GM10248 (cell line): ENCODE measurements at regions not wholly inside any gene's neighbourhood (a gene's known extent, or its start where the extent isn't known, plus 50 kb on each side); places are given as distances from the start of the nearest gene placed in this dataset.

Source experiments
- CTCF ChIA-PET: fragments of 300-600 bp; sonication (Branson Sonifier 250); formaldehyde crosslinking; extraction: SDS; loops from one replicate; lab custom pipeline; 2021; ENCODE audit warnings: antibody characterized with exemption; lab: Yijun Ruan, JAX
- POLR2A ChIA-PET: fragments of 350-650 bp; sonication (Branson Sonifier 250); formaldehyde crosslinking; extraction: SDS; loops from one replicate; lab custom pipeline; 2020; ENCODE audit warnings: antibody characterized with exemption; lab: Yijun Ruan, JAX
- DNase-seq: peaks from one replicate; pipeline ENCODE4 v3.0.0; 2012; ENCODE audit errors: extremely low spot score
- TF ChIP-seq, protein P1 (sequence below): IDR thresholded peaks from 2 replicates; pipeline ENCODE4 v1.5.1; 2012; ENCODE audit warnings: mild to moderate bottlenecking, low read depth; ENCODE audit errors: extremely low read depth, missing control alignments, control extremely low read depth

DNA sequence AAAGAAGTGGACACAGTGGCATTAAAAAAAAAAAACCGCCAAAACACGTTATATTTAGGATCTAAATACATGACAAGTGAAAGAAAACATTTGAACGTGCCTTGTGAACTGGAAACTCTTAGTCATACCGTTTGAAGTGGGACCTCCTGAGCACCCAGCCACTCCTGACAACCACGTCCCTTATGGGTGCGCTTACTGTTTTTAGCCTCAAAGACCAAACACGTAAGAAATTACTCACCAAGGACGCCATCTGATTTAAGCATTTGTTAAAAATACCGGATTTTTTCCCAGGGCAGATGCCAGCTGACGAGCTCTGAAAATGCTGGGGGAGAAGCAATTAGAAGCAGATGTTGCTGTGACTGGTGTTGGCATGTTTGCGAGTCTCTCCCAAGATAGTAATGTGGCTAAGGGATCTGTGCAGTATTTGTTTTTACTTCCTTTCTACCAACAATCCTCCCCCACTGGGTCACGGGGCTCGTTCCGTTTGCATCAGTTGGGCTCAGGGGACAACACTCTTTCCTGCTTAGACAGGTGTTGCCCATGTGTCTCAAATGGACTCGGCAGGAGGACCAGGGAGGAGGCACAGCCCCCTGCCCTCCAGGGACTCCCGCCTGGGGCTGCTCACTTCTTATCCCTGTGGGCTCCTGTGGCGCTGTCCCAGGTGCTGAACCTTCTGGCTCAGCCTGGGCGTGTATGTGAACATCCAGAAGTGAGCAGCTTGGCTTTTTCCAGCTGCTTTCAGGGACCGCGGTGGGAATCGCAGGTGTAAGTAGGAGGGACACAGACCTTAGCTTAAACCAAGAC lies 101.0 kb downstream of the BEGAIN start:
- TF ChIP-seq, protein P1, sequence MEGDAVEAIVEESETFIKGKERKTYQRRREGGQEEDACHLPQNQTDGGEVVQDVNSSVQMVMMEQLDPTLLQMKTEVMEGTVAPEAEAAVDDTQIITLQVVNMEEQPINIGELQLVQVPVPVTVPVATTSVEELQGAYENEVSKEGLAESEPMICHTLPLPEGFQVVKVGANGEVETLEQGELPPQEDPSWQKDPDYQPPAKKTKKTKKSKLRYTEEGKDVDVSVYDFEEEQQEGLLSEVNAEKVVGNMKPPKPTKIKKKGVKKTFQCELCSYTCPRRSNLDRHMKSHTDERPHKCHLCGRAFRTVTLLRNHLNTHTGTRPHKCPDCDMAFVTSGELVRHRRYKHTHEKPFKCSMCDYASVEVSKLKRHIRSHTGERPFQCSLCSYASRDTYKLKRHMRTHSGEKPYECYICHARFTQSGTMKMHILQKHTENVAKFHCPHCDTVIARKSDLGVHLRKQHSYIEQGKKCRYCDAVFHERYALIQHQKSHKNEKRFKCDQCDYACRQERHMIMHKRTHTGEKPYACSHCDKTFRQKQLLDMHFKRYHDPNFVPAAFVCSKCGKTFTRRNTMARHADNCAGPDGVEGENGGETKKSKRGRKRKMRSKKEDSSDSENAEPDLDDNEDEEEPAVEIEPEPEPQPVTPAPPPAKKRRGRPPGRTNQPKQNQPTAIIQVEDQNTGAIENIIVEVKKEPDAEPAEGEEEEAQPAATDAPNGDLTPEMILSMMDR, result no peak

More for the DNA sequence above, 101.0 kb downstream of the BEGAIN start:
- peak; percentile 77 for DNase-seq
- ChIA-PET CTCF (interaction anchor here (1.1 kb wide), 1 partner anchor 18 kb away, joined by 3 read pairs; no protein-coding TSS in a partner anchor), POLR2A (no interaction called here)
